Right lobe of liver (tissue), 6 donors: ENCODE measurements at regions not wholly inside any gene's neighbourhood (a gene's known extent, or its start where the extent isn't known, plus 50 kb on each side); places are given as distances from the start of the nearest gene placed in this dataset.

Experiments
- ATAC-seq, 4 donors: fragments of 200-7000 bp; cut with Tn5 transposase; one replicate each; pipeline ENCODE4 v1.9.1; 2020; ENCODE audit warnings: mild to moderate bottlenecking in 4 of 4, moderate library complexity in 4 of 4
- DNase-seq, 3 donors: peaks; one replicate each; pipeline ENCODE4 v3.0.0-alpha.2; 2020
- H3K27ac ChIP-seq, 3 donors: fragments of 200-600 bp; one replicate each; pipeline ENCODE4 v1.8.0; 2022
- H3K27me3 ChIP-seq, 2 donors: fragments of 200-600 bp; one replicate each; pipeline ENCODE4 v1.8.0; 2022
- H3K36me3 ChIP-seq, 4 donors: fragments of 200-600 bp; sonication (generic) in 1 of 4; one replicate each; pipeline versions ENCODE4 v1.5.1 to v1.8.0; 2017 to 2022; ENCODE audit warnings: control low read depth in 1 of 4
- H3K4me1 ChIP-seq, 4 donors: fragments of 200-600 bp; sonication (generic) in 1 of 4; one replicate each; pipeline versions ENCODE4 v1.5.1 to v1.8.0; 2017 to 2022; ENCODE audit warnings: control low read depth in 1 of 4
- H3K4me3 ChIP-seq, 3 donors: fragments of 200-600 bp; one replicate each; pipeline ENCODE4 v1.8.0; 2022
- H3K9me3 ChIP-seq, 4 donors: fragments of 200-600 bp; sonication (generic) in 1 of 4; one replicate each; pipeline versions ENCODE4 v1.5.1 to v1.8.0; 2017 to 2022; ENCODE audit warnings: control low read depth in 1 of 4
- CTCF ChIP-seq, 4 donors: fragments of 200-600 bp in 3 of 4; fragments of 450-650 bp in 1 of 4; IDR thresholded peaks; one replicate each; pipeline versions ENCODE4 v1.5.1 to v1.8.0; 2016 to 2022; ENCODE audit warnings: antibody characterized with exemption in 4 of 4, mild to moderate bottlenecking in 2 of 4
- POLR2A ChIP-seq: fragments of 450-650 bp; IDR thresholded peaks from one replicate; pipeline ENCODE4 v1.6.1; 2017; ENCODE audit warnings: antibody characterized with exemption, mild to moderate bottlenecking
- WGBS: methylation state at CpG from one replicate; pipeline ENCODE4 v1.1.6; 2018; ENCODE audit warnings: low coverage, low lambda C conversion rate; ENCODE audit not compliant: insufficient coverage; ENCODE audit errors: missing lambda C conversion rate; 5-methylcytosine and 5-hydroxymethylcytosine counted together
- intact Hi-C, 2 donors: fragments of 100-400 bp; cut with DNase I; formaldehyde crosslinking; loops; one replicate each; pipeline versions ENCODE4 v1.11.2 to v1.14.1; 2022
- donor health status: DM: no; HTN: yes; CAD: no.
- donor health status: DM: no; HTN: no; CAD: no.
- donor health status: DM: no; HTN: no; CAD: no.
- donor health status: DM: no; HTN: yes; CAD: no.
- donor health status: DM: no; HTN: yes; CAD: no.

- WGBS, result 40% methylated on average over 3 of the region's 3 CpGs
These were observed 124.4 kb downstream of the FBXO15 start for GRCh38 chr18:74023220-74023619.

GRCh38 chr18:74019864-74020263 lies 127.8 kb downstream of the FBXO15 start:
- intact Hi-C loops, result loop anchor here in 1 of 2 donors (10.0 kb wide), 1 partner anchor 75 kb away; no protein-coding TSS in a partner anchor
- WGBS, result 64% methylated on average over 3 of the region's 3 CpGs

More at GRCh38 chr18:74023220-74023619, 124.4 kb downstream of the FBXO15 start:
- TF ChIP-seq CTCF (IDR thresholded peaks at IDR 0.05) (no peak), POLR2A (no peak)
- Histone ChIP-seq H3K27me3 (no peaks in the 10 kb centered on the region), H3K4me3 (no peak overlapping the region), H3K36me3 (no peaks in the 10 kb centered on the region), H3K9me3 (no peaks in the 10 kb centered on the region), H3K27ac (no peak overlapping the region), H3K4me1 (no peaks in the 10 kb centered on the region)
- intact Hi-C loops, result no loop called here
- no peak for ATAC-seq
- no peak for DNase-seq

GRCh38 chr18:74013955-74014354 lies 133.7 kb downstream of the FBXO15 start:
- Histone ChIP-seq H3K36me3 (no peaks in the 10 kb centered on the region), H3K27ac (no peak overlapping the region), H3K4me1 (no peaks in the 10 kb centered on the region), H3K27me3 (no peaks in the 10 kb centered on the region), H3K4me3 (no peak overlapping the region), H3K9me3 (no peaks in the 10 kb centered on the region)
- ATAC-seq (no peak), DNase-seq (no peak)
- TF ChIP-seq POLR2A, result no peak
- TF ChIP-seq CTCF (IDR thresholded peaks at IDR 0.05), result no peak
- WGBS, result 28% methylated on average over 5 of the region's 5 CpGs
- intact Hi-C loops, result loop anchor here in 1 of 2 donors (10.0 kb wide), 1 partner anchor 81 kb away; no protein-coding TSS in a partner anchor

More at GRCh38 chr18:74019864-74020263, 127.8 kb downstream of the FBXO15 start:
- DNase-seq (no peak), ATAC-seq (no peak)
- no peak overlapping the region for H3K4me3 ChIP-seq
- no peak overlapping the region for H3K27ac ChIP-seq
- no peaks in the 10 kb centered on the region for H3K27me3 ChIP-seq
- H3K4me1 ChIP-seq, result no peaks in the 10 kb centered on the region
- TF ChIP-seq CTCF (IDR thresholded peaks at IDR 0.05) (no peak), POLR2A (no peak)
- H3K36me3 ChIP-seq, result no peaks in the 10 kb centered on the region
- no peaks in the 10 kb centered on the region for H3K9me3 ChIP-seq

GRCh38 chr18:74012954-74013630 lies 134.5 kb downstream of the FBXO15 start:
- TF ChIP-seq POLR2A (no peak), CTCF (IDR thresholded peaks at IDR 0.05) (no peak)
- H3K27ac ChIP-seq, result no peak overlapping the region
- H3K4me3 ChIP-seq, result no peak overlapping the region
- no peak for DNase-seq
- no peaks in the 10 kb centered on the region for H3K27me3 ChIP-seq
- ATAC-seq, result no peak
- H3K36me3 ChIP-seq, result no peaks in the 10 kb centered on the region
- intact Hi-C loops, result loop anchor here in 1 of 2 donors (10.0 kb wide), 1 partner anchor 82 kb away; no protein-coding TSS in a partner anchor
- 60% methylated on average over 9 of the region's 14 CpGs for WGBS
- H3K9me3 ChIP-seq, result no peaks in the 10 kb centered on the region
- H3K4me1 ChIP-seq, result no peaks in the 10 kb centered on the region
